Effector memory CD4-positive, alpha-beta T cell (primary cell): ENCODE measurements at regions not wholly inside any gene's neighbourhood (a gene's known extent, or its start where the extent isn't known, plus 50 kb on each side); places are given as distances from the start of the nearest gene placed in this dataset.
A peak's percentile ranks its signal among the peaks of the same experiment; 100 is the strongest.
"Not testable (repeated sequence)": the region's sequence is repeated elsewhere in the genome, so short reads cannot be mapped to it uniquely, and the experiment has no call there.

Experiments
- DNase-seq, 3 donors: peaks; one replicate each; pipeline ENCODE4 v3.0.0-alpha.2; 2020
- H3K27ac ChIP-seq: 2 replicates; pipeline ENCODE4 v1.7.0; 2013; ENCODE audit warnings: mild to moderate bottlenecking, low read length, moderate library complexity; ENCODE audit not compliant: insufficient read depth, poor library complexity, severe bottlenecking
- H3K27me3 ChIP-seq: replicated peaks from 2 replicates; pipeline ENCODE4 v1.7.0; 2013; ENCODE audit warnings: mild to moderate bottlenecking, low read length; ENCODE audit not compliant: insufficient read depth, control insufficient read depth, poor library complexity, severe bottlenecking
- H3K36me3 ChIP-seq: 2 replicates; pipeline ENCODE4 v1.7.0; 2013; ENCODE audit warnings: mild to moderate bottlenecking, low read length, moderate library complexity; ENCODE audit not compliant: control insufficient read depth, insufficient read depth
- H3K4me1 ChIP-seq: 2 replicates; pipeline ENCODE4 v1.7.0; 2013; ENCODE audit warnings: low read length, mild to moderate bottlenecking; ENCODE audit not compliant: control insufficient read depth, insufficient read depth, poor library complexity, severe bottlenecking
- H3K4me3 ChIP-seq: 2 replicates; pipeline ENCODE4 v1.7.0; 2013; ENCODE audit warnings: low read length, low read depth, mild to moderate bottlenecking; ENCODE audit not compliant: insufficient read depth, poor library complexity, severe bottlenecking
- H3K9me3 ChIP-seq: 2 replicates; pipeline ENCODE4 v1.7.0; 2013; ENCODE audit warnings: mild to moderate bottlenecking, low read length, moderate library complexity; ENCODE audit not compliant: control insufficient read depth

DNA sequence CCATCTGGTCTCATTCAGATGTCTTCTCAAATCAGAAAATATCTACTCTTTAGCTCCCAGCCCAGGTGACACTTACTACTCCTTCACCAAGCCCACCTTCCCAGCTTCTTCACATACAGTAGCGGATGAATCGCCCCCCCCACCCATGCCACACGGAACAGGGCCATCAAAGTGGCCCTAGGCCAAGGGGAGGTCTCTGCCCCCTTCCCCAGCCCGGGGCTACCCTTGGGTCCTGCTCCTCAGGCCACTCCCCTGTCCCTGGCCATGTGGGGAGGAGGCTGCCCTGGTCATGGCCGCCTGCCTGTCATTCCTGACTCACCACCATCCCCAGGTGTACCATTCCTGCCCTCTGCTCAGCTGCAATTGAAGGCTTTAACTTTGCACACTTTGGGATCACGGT, 142.8 kb downstream of the NECTIN1 start:
- no peak overlapping the region for H3K27ac ChIP-seq
- H3K27me3 ChIP-seq = peaks cover 30% of the 10 kb centered on the region

DNA sequence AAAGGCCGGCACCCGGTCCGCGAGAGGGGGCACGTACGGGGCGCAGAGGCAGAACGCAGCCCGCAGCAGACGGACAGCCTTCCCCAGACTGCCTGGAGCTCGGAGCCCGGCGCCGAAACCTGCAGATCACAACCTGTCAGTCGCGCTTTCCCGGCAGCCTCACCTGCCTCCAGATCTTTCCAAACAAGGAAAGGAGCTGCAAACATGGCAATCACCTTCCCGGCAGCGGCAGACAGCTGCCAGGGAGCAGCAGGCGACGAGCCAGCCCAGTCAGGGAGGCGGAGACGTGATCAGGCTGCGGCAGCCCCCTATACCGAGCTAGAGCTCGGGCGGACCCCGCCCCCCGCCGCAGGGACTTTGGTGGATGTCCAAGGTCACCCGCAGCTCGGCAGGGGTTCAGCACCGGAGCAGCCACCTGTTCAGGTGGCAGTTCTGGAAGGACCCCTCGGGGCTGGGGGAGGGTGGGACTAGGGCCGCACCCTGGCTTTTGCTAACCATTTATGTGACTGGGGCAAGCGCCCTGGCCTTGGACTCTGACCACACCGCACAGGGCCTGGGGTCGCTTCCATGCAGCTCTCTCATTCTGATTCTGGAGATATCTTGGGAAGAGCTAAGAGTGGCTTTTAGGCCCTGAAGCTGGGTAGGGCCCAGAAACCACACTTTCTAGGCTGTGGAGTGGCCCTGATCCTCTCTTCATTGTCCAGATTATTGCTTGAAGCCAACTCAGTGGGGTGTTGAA, 143.8 kb downstream of the NECTIN1 start:
- Histone ChIP-seq H3K4me1 (peaks cover 7% of the 10 kb centered on the region), H3K36me3 (no peaks in the 10 kb centered on the region), H3K27me3 (peaks cover 30% of the 10 kb centered on the region), H3K4me3 (no peak overlapping the region), H3K27ac (no peak overlapping the region), H3K9me3 (no peaks in the 10 kb centered on the region)
- no peak for DNase-seq

More for the DNA sequence above, 142.8 kb downstream of the NECTIN1 start:
- H3K4me1 ChIP-seq = peaks cover 7% of the 10 kb centered on the region
- H3K36me3 ChIP-seq = no peaks in the 10 kb centered on the region
- H3K9me3 ChIP-seq = no peaks in the 10 kb centered on the region
- H3K4me3 ChIP-seq = no peak overlapping the region
- DNase-seq = no peak

DNA sequence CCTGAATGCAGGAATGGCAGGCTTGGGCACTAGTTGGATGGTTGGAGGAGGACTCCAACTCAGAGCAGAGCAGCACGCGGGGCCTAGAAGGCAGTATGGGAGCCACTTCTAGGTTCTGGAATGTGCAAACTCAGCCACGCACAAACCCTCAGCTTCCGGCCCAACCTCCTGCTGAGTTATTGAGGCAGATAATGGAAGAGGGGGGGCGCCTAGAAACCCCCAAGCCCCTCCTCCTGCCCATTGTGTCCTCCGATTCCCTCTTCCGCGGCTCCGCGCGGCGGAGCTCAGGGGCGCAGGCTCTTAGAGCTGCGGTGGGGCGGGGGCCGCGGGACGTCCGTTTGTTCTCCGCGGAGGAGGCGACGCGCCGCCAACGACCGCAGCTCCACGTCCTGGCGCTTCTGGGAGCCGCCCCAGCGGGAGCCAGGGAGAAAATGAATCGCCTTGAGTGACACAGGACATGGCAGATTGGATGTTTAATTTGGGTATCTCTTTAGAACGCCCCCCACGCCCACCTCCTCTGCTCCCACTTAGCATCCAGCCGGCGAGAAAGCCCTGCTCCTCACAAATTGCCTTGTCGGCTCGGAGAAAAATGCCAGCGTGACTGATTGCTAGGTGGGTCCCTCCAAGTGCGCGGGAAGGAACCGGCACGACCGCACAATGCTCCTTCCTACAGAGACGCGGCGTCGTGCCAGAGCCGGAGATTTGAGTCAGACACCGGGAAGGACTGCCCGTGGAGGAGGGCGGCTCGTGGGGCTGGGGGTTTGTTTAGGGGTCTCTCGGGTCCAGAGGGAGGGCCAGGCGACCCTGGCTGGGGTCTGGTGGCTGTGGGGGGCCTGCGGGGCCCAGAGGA, 144.6 kb downstream of the NECTIN1 start:
- Histone ChIP-seq H3K27ac (no peak overlapping the region), H3K27me3 (peaks cover 30% of the 10 kb centered on the region), H3K9me3 (no peaks in the 10 kb centered on the region), H3K36me3 (no peaks in the 10 kb centered on the region), H3K4me3 (peak overlapping the region; percentile 12), H3K4me1 (peaks cover 7% of the 10 kb centered on the region)
- no peak for DNase-seq

DNA sequence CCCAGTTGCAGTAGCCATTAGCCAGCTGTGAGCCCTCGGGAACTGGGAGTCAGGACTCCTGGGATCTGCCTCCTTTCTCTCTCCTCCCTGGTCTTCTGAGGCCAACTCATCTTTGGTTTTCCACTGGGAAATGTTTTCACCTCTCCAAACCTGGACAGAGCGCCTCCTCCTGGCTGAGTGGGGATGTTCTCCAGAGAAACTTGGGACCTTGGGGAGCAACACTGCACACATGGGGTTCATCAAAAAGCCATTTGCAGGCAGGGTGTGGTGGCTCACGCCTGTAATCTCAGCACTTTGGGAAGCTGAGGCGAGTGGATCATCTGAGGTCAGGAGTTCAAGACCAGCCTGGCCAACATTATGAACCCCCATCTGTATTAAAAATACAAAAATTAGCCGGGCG, 145.4 kb downstream of the NECTIN1 start:
- peaks cover 7% of the 10 kb centered on the region for H3K4me1 ChIP-seq
- H3K27ac ChIP-seq = no peak overlapping the region
- no peaks in the 10 kb centered on the region for H3K36me3 ChIP-seq
- H3K27me3 ChIP-seq = peaks cover 30% of the 10 kb centered on the region
- H3K4me3 ChIP-seq = no peak overlapping the region
- no peaks in the 10 kb centered on the region for H3K9me3 ChIP-seq
- DNase-seq = no peak

DNA sequence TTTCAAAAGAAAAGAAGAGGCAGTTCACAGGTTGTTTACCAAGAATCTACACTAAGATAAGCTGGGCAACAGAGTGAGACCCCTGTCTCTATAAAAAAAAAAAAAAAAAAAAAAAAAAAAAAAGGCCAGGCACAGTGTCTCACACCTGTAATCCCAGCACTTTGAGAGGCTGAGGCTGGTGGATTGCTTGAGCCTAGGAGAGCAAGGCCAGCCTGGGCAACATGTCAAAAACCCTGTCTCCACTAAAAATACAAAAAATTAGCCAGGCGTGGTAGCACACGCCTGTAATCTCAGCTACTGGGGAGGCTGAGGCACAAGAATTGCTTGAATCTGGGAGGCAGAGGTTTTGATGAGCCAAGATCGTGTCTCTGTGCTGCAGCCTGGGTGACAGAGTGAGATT, 147.6 kb downstream of the NECTIN1 start:
- H3K9me3 ChIP-seq, H3K4me3 ChIP-seq, H3K36me3 ChIP-seq, H3K27ac ChIP-seq, H3K4me1 ChIP-seq, DNase-seq: not testable (repeated sequence)
- peaks cover 30% of the 10 kb centered on the region for H3K27me3 ChIP-seq

DNA sequence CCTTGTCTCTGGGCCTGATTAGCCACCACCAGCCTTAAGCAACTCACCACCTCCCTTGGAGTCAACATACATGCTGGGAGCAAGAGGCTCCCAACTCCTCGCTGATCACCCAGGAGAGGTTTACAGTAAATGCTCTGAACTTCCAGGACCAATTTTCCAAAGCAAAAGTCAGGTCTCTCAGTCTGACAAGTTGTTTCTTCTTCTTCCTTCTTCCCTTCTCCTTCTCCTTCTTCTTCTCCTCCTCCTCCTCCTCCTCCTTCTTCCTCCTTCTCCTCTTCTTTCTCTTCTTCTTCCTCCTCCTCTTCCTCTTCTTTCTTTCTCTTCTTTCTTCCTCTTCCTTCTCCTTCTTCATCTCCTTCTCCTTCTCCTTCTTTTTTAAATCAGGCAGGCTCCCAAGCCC, 148.2 kb downstream of the NECTIN1 start:
- Histone ChIP-seq H3K27me3 (peaks cover 25% of the 10 kb centered on the region), H3K4me1 (peaks cover 7% of the 10 kb centered on the region), H3K9me3 (no peaks in the 10 kb centered on the region), H3K36me3 (no peaks in the 10 kb centered on the region), H3K4me3 (no peak overlapping the region), H3K27ac (no peak overlapping the region)
- no peak for DNase-seq

DNA sequence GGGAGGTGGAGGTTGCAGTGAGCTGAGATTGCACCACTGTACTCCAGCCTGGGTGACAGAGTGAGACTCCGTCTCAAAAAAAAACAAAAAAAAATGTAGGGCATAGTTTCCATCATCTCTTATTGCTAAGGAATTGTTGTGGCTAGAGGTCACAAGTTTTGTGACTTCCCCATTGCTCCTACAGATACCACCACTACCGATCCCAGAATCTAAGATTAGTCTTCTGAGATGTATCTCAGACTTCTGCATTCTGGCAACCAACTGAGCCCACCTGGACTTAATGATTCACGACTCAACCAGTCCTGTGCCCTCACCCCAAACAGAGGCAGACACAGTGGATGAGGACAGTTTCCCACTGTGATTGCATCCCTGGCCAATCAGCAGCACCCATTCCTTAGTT, 148.9 kb downstream of the NECTIN1 start:
- no peak overlapping the region for H3K4me3 ChIP-seq
- H3K27me3 ChIP-seq = peaks cover 18% of the 10 kb centered on the region
- H3K36me3 ChIP-seq = no peaks in the 10 kb centered on the region
- peaks cover 7% of the 10 kb centered on the region for H3K4me1 ChIP-seq
- DNase-seq = no peak
- H3K27ac ChIP-seq = no peak overlapping the region
- no peaks in the 10 kb centered on the region for H3K9me3 ChIP-seq

DNA sequence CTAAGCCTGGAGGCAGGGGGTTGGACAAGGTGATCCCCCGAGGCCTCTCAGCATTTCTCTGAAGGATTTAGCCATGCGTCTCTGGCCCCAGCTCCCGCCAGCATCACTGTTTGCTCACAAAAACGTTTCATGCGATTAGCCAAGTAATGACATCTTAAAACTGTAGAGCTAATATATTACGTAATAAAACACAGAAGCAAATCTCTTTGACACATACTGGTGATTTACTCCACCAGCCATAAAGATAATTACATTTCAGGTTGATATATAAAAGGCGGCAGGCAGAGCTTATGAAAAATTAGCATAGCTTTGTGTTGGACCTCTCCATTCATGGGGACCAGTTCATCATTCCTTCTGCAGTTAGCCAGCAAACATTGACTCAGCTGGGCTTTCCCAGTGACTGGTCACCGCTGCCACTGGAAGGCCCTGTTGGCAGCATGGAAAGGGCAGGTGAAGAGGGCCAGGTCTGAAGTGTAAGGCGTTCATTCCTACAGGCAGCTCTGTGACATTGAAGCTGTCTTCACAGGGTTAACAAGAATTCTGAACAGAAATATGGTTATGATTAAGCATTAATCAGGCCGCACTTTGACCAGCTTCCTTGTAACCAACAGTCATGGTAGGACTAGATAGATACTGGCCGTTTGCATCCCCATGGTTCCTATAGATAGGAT, 150.3 kb downstream of the NECTIN1 start:
- H3K27me3 ChIP-seq = peaks cover 5% of the 10 kb centered on the region
- DNase-seq = no peak

DNA sequence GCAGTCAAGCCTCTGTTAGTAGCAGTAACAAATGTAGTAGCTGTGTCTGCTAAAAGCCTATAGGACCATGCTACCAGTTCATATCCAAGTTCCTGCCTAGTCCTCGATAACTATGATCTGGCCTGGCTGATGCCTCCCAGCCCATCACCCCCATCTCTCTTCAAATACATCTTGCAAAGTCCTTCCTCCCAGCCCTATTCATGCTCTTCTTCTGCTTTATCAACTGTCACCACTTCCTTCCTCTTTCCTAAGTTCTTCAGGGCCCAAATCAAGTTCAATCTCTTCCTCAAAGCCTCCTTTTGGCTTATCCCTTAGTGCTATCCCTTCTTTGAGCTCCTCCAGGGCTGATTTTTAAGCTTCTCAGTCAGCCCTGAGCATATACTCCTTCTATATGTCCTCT, 150.9 kb upstream of the THY1 start:
- Histone ChIP-seq H3K4me3 (no peak overlapping the region), H3K36me3 (no peaks in the 10 kb centered on the region), H3K4me1 (no peaks in the 10 kb centered on the region), H3K27ac (no peak overlapping the region), H3K9me3 (no peaks in the 10 kb centered on the region), H3K27me3 (no peaks in the 10 kb centered on the region)
- DNase-seq = no peak

More for the DNA sequence above, 150.3 kb downstream of the NECTIN1 start:
- H3K27ac ChIP-seq = no peak overlapping the region
- H3K36me3 ChIP-seq = no peaks in the 10 kb centered on the region
- no peaks in the 10 kb centered on the region for H3K9me3 ChIP-seq
- H3K4me3 ChIP-seq = no peak overlapping the region
- no peaks in the 10 kb centered on the region for H3K4me1 ChIP-seq
